ENCODE measurements at regions not wholly inside any gene's neighbourhood (a gene's known extent, or its start where the extent isn't known, plus 50 kb on each side); places are given as distances from the start of the nearest gene placed in this dataset.

DNA sequence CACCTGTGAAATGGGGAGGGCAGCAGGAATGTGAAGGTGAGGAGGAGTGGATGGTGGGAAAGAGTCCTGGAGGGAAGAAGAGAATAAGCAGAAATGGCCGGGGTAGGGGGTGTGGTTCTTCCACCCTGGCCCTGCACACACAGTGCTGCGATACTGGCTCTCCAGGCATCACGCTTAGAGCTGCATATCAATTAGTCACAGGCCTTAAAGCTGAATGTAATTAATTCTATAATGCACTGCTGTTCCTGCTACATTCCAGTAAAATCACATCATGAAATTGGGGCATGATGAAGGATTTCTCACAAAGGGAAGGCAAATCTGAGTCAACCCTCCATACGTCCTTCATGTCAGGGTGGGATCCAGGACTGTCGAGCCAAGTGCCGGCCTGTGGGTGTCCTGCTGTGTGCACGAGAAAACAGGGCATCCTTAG is 566.1 kb downstream of the BCL11B start:
- ATAC-seq (no peak), DNase-seq (no peak)
- intact Hi-C loops (cut with DNase I, micrococcal nuclease), result no loop called here

GRCh38 chr14:98707522-98707921 is 564.5 kb downstream of the BCL11B start:
- intact Hi-C loops (cut with DNase I, micrococcal nuclease), result no loop called here
- DNase-seq (no peak), ATAC-seq (no peak)

GRCh38 chr14:98708555-98708954 is 563.4 kb downstream of the BCL11B start:
- DNase-seq, result no peak
- ATAC-seq, result no peak
- intact Hi-C loops (cut with DNase I, micrococcal nuclease), result no loop called here

DNA sequence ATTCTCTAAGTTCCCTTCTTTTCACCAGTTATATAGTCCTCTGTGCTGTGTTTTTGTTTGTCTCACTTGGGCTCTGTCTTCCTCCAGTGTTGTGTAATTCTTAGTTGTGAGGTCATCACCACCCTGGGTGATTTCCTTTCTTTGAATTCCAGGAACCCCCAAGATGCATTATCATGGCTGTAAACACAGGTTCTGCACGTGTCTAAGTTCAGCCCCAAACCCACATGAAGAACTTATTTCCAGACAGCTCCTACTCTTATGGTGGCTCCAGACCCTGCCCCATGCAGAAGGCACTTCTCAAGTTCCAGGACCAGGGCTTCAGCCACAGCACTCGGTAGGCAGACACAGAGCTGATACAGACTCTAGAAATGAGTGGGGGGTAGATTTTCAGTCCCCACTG is 560.5 kb downstream of the BCL11B start:
- intact Hi-C loops (cut with DNase I, micrococcal nuclease), result no loop called here
- no peak for ATAC-seq
- DNase-seq, result no peak

DNA sequence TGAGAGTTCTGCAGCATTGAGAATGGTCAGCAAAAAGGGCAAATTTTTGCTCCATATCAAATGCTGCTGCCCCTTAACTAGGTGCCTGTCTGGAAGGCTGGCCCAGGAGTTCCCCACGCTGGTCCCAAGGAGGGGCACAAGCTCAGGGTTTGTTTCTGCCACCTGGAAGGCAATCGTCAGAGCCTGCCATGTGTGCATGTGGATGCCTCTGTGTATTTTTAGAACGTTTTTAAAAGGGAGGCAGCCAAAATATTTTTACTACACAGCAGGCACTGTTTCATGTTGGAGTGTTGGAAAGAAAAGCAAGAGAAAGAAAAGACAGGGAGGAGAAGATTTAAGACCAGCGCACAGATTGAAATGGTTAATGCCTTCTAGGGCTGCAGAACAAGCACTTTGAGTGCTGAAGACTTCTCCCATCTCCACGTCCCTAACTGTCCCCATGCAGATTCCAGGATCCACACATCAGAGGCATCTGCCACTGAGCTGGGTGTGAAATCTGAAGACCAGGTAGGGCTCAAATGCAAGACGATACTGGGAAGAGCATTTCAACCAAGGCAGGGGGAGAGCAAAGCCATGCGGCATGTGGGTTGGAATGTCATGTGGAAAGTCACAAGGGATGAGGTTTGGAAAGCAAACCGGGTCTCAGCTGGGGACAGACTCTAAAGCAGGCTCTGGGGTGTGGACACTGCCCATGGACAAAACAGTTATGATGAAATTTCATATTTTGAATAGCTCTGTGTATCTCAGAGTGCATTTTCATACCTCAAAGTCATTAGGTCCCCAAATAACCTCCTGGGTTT is 557.2 kb downstream of the BCL11B start:
- ATAC-seq (no peak), DNase-seq (no peak)
- intact Hi-C loops (cut with DNase I, micrococcal nuclease), result no loop called here

DNA sequence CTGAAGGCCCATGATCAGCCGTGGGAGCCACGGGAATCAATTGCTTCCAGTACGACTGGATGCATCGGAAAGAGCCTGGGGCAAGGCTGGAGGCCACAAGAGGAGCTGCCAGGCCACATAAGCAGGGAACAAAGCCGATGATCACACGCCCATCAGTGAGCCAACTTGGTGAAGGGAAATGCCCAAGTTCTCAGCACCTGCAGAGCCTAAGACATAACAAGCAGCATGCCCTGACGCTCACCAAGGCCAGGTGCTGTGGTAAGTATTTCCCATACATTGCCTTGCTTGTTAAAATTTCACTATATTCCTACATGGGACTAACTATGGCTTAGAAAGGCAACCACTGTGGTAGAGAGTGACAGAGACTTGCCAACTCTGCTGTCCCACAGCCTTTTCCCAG is 555.9 kb downstream of the BCL11B start:
- intact Hi-C loops (cut with DNase I, micrococcal nuclease), result no loop called here
- ATAC-seq (no peak), DNase-seq (no peak)

- ATAC-seq (no peak), DNase-seq (no peak)
- intact Hi-C loops (cut with DNase I, micrococcal nuclease), result no loop called here
These were observed 550.9 kb downstream of the BCL11B start for GRCh38 chr14:98721061-98721460.

DNA sequence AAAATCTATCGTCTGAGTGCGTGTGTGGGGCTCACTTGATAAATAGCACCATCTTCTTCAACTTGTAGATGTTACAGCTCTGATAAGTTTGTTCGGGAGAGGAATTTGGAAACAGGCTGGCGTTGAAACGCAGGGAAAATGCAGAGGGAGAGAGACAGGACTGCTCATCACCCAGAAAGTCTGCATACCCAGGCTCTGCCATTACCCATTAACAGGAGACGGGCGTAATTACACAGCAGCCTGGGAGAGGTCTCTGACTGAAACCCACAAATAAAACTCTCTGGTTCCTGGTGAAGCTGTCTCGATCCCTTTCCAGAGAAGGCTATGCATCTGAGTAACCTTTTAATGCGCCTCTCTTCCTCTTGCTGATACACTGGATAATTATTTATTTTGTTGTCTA is 547.3 kb downstream of the BCL11B start:
- intact Hi-C loops (cut with DNase I, micrococcal nuclease), result no loop called here
- ATAC-seq (no peak), DNase-seq (no peak)

DNA sequence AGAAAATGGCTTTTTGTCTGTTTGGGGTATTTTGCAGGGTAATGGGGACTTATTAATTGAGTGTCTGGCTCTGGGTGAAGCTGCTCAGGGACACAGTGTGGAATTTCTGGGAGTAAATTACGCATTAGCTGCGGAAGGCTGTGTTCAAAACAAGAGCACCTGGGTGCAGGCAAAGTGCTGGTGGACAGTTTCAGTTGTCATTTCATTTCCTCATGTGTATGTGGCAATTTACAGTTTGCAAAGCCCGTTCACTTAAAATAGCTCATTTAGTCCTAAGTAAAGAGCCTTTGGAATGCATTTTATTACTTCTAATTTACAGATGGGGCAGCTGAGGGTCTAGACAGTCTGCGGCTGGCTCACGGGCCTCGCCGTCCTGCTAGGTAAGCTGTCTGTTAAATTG is 546.8 kb downstream of the BCL11B start:
- intact Hi-C loops (cut with DNase I, micrococcal nuclease), result no loop called here
- DNase-seq (no peak), ATAC-seq (no peak)

DNA sequence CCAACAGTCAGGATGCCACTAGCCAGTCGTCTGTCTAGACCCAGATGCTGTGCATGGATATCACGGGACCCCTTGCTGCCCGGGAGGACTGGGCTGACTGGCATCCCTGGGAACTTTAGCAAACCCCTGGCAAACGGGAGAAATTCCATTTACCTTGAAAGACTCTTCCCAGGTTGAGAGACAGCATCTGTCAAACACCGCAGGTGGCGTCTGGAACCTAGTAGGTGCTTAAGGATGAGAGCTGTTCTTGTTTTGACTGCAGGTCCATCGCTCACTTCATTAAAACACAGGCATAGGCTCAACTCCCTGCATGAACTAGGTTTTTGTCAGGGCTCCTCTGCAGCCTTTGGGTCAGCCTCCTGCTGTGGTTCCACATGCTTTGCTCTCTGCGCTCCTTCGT is 546.3 kb downstream of the BCL11B start:
- ATAC-seq, result no peak
- intact Hi-C loops (cut with DNase I, micrococcal nuclease), result no loop called here
- no peak for DNase-seq

DNA sequence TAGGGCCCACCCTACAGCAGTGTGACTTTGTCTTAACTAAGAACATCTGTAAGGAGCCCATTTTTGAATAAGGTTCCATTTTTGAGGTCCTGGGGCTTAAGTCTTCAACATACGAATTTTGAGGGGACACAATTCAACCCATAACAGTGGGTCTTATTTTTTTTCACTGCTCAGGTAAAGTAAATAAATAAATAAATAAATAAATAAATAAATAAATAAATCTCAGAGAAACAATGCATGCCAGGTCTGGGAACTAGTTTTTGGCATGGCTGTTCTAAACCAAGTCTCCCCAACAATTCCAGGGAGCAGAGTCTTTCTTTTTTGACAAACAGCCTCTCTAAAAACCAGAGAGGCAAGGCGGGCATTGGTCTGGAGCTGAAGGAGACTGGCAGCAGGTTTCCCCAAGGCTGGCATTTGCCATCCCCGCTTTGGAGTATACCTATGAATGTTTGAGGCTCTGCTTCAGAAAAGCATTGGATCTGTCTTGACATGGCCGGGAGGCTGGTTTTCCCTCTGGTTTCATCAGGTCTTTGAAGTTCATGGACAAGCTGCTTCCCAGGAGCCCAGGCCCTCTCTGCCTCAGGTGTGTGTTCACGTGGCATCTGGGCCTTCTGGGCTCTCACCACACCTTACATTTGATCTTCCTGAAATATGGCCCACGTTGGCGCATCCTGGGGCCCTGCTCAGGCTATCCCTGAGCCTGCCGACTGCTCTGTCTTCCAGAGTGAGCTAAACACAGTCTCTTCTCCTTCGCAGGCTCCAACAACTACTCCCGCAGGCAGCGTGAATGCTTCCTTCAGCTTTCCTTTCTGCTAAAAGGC is 545.2 kb downstream of the BCL11B start:
- ATAC-seq (no peak), DNase-seq (no peak)
- intact Hi-C loops (cut with DNase I, micrococcal nuclease), result no loop called here

DNA sequence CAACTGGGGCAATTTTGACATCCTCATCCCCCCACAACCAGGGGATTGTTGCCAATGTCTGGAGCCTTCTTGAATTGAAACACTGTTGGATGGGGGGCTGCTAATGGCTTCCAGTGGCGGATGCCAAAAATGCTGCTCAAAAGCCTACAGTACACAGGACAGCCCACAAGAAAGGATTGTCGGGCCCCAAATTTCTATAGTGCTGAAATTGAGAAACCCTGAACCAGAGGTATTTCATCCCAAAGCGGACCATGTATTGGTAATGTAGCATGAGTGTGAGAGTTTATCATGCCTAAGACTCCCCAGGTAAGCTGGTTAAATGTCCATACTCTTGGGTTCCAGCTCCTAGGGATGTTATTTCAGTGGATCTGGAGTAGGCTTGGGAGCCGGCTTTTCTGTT is 544.0 kb downstream of the BCL11B start:
- intact Hi-C loops (cut with DNase I, micrococcal nuclease), result no loop called here
- no peak for ATAC-seq
- no peak for DNase-seq

GRCh38 chr14:98728836-98729235 is 543.2 kb downstream of the BCL11B start:
- DNase-seq (no peak), ATAC-seq (no peak)
- intact Hi-C loops (cut with DNase I, micrococcal nuclease), result no loop called here

DNA sequence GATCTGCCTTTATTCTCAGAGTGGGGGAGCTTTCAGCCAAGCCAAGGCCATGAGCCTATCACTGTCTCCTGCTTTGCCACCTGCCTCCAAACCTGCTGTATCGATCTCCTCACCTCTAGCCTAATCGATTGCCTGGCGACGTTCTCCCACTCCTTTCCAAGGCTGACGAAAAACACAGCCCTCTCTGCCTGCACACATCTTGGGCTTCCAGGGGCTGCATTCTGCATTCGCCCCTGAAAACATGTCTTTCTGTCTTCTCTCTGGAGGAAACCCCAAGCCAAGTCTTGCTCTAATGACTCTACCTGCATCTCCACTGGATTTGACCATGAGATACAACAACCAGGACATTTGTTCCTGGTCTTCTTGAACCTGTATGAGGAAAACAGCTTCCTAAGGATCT is 540.7 kb downstream of the BCL11B start:
- ATAC-seq (no peak), DNase-seq (no peak)
- intact Hi-C loops (cut with DNase I, micrococcal nuclease), result no loop called here

GRCh38 chr14:98731701-98732100 is 540.3 kb downstream of the BCL11B start:
- intact Hi-C loops (cut with DNase I, micrococcal nuclease), result no loop called here
- DNase-seq (no peak), ATAC-seq (no peak)

GRCh38 chr14:98733536-98733935 is 538.5 kb downstream of the BCL11B start:
- ATAC-seq, result no peak
- DNase-seq, result no peak
- intact Hi-C loops (cut with DNase I, micrococcal nuclease), result no loop called here

DNA sequence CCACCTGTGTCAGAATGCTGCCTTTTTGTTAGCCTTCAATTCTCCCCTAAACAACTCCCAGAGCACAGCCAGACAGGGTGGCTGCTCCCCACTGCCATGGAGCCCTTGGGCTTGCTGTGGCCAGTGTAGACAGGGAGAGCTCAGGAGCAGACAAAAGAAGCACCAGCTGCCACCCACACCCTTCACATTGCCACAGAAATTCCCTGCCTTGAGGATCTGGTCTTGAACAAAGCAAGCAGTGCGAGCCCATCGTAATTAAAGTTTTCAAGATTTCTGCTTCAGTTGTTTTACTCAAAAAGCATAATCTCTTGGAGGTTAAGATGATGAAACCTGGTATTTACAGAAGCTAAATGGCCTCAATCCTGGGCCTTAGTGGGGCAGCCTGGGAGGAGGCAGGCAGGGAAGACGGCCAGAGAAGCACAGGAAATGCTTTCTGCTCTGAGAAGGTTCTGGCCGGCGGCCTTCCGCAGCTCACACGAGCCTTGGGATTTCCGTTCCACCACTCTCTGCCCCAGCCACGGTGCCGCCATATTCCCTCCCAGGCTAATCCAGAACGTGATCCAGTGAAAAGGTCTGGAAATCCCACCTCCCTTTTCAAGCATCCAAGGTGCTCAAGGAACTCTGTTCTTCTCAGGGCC is 535.2 kb downstream of the BCL11B start:
- ATAC-seq (no peak), DNase-seq (no peak)
- intact Hi-C loops (cut with DNase I, micrococcal nuclease), result no loop called here

DNA sequence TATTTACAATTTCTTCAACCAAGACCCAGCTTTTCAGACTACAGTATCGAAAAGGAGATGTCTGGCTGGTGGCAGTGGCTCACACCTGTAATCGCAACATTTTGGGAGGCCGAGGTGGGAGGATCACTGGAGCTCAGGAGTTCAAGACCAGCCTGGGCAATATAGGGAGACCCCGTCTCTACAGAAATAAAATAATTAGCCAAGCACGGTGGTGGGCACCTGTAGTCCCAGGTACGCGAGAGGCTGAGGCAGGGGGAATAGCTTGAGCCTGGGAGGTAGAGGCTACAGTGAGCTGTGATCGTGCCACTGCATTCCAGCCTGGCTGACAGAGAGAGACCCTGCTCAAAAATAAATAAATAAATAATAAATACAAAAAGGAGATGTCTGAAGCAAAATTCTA is 530.5 kb downstream of the BCL11B start:
- DNase-seq (no peak), ATAC-seq (no peak)
- intact Hi-C loops (cut with DNase I, micrococcal nuclease), result no loop called here

- ATAC-seq, result no peak
- intact Hi-C loops (cut with DNase I, micrococcal nuclease), result no loop called here
- DNase-seq, result no peak
These were observed 530.0 kb downstream of the BCL11B start for GRCh38 chr14:98742001-98742400.

DNA sequence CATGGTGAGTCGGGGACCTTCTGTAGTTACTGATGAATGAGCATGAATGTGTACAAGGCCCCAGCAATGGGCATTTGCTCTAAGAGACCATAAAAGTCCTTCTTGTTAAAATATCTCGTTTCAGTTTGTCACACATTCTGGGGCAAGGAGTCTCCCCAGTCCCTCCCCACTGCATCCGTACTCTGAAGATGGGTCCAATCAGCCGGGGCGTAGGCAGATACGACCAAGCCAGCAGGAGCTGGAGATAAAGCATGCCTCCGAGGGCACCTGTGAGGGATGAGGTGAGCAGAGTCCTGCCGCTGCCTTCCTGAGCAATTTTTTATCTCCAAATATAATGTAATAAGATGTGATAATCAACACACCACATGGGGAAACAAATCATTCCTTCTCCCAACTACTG is 528.5 kb downstream of the BCL11B start:
- intact Hi-C loops (cut with DNase I, micrococcal nuclease), result no loop called here
- ATAC-seq (no peak), DNase-seq (no peak)
